NCI-H226 (cell line): ENCODE measurements at regions not wholly inside any gene's neighbourhood (a gene's known extent, or its start where the extent isn't known, plus 50 kb on each side); places are given as distances from the start of the nearest gene placed in this dataset.
A peak's percentile ranks its signal among the peaks of the same experiment; 100 is the strongest.

Source experiments
- DNase-seq: peaks from one replicate; pipeline ENCODE4 v3.0.0-alpha.2; 2015

DNA sequence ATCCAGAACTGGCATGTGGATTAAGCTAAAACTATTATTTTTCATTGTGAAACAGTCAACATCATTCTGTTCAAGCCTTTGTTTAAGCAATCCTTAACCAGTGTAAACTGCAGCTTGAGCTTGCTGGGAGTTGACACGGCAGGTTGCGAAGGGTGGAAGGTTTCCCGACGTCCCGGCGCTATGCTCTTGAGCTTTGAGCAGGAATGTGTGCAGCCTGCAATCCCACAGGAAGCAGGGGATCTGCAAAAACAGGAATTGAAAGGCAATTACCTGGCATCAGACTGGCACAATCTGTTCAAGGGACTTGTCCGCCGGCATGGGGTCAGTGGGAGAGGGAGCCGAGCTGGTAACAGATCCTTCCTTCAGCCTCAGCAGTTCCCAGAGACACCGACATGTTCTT lies 586.7 kb upstream of the SGCG start:
- DNase-seq = no peak

DNA sequence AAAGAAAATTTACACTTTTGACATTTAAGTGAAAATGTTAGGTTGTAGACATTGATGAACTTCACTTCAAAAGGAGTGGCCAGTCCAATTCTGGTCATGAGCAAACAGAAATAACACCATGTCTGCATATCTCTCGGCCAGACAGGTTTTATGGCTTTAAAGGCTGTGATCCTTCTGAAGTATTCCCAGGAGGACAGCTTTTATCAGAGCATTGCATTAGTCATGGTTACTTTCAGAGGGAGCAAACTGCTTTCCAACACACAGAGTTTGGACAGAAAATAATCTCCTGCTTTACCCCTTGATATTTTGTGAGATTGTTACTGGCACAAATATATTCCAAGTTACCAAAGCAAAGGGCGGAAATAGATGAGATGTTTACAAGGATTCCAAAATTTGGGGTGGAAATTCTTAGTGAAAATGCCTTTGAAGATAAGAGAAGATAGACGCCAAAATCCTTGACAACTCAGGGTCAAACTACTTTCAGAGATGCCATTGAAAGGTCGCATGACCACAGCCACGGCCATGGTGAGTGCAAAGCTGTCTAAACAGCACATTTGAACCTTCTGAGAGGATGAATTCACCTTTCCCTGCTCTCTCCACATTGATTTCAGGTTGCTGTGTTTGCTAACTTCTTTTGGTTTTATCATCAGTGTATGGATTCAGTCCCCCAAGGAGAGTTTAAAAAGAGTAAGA lies 584.5 kb upstream of the SGCG start:
- DNase-seq = peak; percentile 4

DNA sequence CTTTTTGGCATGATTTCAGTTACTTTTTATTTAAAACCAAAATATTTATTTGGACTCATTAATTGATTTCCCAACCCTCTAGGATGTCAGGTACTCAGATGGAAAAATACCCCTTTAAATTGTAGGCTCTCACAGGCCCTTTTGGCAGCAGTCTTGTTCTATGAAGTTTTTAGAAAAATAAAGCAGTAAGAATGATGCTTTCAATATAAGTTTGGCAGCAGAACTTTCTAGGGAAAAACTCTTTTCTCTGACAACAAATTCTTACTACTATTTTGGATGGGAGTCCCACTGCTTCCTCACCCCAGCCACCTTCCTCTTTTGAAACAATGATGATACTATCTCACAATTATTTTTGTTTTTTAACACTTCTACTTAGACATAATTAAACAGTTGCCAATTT lies 581.6 kb upstream of the SGCG start:
- DNase-seq = no peak

GRCh38 chr13:22618002-22618401 lies 562.8 kb upstream of the SGCG start:
- DNase-seq = no peak

GRCh38 chr13:22625691-22626090 lies 555.1 kb upstream of the SGCG start:
- no peak for DNase-seq

DNA sequence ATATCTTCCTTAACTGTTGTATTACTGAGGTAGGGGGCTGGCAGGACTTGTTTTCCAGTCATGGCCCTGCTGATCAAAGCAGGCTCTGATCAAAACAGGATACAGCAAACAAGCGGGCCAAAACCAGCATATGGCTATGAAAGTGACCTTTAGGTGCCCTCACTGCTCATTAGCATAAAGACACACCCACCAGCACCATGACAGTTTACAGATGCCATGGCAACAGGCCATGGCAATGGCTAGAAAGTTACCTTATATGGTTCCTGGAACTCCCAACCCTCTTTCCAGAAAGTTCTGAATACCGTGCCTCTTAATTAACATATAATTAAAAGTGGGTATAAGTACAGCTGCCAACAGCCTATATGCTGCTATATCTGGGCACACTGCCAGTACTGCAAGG lies 551.4 kb upstream of the SGCG start:
- DNase-seq = no peak

DNA sequence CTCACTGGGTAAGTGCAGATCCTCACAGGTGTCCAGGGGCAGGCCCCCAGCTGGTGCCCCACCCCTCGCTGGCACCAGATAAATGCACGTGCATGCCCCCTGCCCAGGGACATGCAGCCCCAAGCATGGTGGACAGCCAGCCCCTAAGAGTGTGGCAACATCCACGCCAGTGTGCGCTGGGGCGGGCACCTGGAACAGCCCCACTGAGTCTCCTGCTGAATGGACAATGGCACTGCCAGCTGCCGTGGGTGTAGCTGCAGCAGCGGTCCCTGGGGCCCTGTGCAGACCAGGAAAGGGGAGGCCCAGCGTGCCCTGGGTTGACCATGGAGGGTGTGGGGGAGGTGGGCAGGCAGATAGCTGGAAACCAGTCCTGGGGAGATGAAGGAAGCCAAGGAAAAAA lies 538.7 kb upstream of the SGCG start:
- no peak for DNase-seq

DNA sequence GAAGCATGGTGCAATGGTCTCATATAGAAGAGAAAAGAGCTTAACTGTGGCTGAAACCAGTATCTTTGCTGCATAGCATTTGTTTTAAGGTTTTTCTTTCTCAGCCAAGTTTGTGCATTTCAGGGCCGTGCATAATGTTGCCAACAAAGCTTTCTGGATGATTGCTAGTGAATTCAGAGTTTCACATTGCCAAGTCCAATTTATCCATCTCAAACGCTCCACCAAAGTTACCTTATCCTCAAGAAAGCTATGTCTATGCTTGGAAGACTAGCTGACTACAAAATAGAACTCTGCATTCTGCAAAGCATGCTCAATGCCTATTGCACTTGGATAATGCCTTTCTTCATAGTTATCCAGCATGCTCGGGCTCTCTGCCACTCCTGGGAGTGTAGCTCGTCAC lies 535.8 kb upstream of the SGCG start:
- DNase-seq = no peak

GRCh38 chr13:22647156-22647850 lies 533.5 kb upstream of the SGCG start:
- DNase-seq = no peak

DNA sequence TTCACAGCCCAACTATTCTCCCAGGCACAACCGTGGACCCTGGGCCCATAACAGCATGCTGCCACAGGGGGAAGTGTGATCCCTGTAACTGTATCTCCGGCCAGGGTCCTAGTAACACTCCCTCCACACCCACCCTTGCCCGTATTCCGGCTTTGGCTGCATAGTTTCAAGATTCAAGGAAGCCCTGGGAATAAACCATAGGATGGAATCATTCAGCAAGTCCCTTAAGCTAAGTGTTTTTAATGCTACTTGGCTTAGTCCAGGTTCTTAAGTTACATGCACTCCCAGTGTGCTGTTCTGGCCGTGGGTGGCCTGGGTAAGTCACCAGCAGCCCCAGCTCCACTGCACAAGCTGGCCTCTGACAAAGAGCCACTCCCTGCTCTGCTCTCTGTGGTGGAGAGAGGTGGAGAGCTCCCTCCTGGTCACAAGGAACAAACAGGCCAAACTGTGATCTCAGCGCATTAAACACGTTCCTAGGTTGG lies 532.4 kb upstream of the SGCG start:
- no peak for DNase-seq

DNA sequence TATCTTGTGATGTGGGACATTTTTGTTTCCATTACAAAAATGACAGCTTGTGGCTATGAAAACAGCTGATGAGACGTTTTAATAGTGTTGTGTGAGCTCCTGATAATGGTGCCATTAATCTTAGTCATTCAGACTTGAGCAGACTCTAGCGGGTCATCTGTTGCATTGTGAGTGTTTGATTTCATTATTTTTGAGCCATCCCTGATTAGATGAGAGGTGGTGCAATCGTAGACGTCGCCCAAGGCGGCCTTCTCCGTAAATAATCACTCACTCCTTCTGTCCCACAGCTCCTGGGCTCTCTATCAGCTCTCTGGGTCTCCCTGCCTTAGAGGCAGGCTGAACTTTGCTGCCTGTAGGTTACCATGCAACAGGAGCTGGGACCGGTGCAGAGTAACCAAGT lies 528.0 kb upstream of the SGCG start:
- DNase-seq = no peak

DNA sequence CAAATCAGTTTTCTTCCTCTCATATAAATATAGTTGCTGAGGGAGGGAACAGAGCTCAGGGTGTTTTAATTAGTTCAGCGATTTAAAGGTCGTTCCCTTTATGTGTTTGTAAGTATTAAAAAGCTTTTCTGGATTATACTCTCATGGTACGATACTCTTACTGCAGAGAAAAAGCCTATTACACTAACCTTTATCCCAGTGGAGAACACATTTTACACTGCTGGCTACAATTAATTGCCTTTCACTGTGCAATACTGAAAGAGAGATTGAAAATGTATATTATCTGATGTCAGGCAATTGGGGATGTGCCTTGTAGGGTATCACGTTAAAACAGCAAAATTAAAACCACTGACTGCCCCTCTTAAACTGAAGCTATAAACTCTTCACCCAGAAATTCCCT lies 526.9 kb upstream of the SGCG start:
- no peak for DNase-seq

DNA sequence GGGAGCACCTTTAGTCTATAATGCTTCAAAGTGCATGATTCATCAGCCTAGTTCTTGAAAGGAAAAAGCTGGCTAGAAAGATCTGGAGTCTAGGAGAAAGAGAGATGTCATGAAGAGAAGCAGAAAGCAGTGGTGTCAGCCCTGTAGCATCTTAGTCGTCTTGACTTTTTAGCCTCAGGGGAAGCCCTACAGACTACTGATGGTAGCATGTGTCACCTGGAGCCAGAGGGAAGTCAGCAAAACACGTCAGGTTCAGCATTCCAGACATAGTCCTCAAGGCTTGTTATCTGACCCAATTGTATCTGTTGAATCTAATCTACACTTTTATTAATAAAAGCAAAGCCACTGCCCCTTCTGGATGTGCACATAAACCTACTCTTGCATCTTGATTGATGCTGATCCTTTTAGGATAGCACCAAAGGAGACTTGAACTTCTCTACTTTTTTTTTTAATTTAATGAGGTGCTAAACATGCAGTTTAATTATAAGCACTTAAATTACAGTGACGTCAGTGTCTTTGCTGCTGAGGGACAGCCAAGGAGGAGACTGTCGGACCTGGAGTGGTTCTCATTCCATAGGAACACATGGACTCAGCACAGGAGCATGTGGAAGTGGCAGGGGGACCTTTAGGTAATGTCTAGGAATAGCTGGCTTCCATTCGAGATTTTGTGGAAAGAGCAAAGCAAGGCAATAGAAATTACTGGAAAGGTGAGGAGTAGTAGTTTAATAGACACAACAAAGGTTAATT lies 525.5 kb upstream of the SGCG start:
- DNase-seq = no peak

DNA sequence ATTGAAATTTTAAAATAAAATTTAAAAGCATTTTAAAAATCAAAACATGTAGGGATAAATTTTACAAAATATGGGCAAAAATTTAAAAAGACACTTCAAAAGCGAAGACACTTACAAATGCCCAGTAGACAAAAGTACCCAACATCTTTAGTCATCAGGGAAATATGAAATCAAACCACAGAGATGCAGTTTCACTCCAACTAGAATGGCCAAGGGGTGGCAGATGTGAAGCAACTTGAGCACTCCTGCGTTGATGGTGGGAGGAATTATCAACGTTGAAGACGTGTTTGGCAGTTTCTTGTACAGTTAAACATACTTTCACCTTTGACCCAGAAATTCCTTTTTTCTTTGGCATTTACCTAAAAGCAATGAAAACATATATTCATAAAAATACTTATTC lies 518.0 kb upstream of the SGCG start:
- peak; percentile 65 for DNase-seq

DNA sequence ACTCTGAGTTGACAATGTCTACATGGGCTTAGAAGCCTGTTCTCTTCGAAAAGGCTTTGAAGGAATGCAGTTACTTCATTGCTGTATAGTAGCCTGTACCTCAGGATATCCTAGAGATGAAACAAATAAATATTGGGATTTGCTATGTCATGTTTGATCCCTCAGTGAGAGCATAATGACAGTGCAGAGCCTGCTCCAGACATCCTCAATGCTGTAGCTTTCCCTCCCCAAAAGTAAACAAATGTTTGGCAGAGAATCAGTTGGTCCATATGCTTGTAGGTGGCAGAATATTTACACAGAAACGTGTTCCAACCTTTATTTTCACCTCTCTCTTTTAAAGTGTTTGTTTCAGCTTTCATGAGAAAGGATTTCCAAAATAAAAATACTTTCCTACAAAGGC lies 515.3 kb upstream of the SGCG start:
- DNase-seq = no peak

DNA sequence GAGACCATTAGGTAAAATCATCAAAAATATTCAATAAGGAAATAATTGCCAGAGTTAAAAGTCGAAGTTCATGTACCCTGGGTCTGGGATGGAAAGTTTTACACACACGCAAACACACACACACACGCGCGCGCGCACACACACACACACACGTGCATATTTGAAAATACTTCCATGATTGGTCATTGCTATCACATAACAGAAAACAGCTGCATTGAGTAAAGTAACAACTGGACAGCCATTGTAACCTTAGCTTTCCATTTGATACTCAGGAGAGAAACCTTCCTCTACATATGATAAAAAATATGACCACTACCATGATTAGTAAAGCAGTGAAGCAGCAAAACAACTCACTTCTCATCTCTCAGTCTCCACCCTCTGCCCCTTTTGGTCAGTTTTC lies 490.0 kb upstream of the SGCG start:
- no peak for DNase-seq

- no peak for DNase-seq
These were observed 487.1 kb upstream of the SGCG start for GRCh38 chr13:22693691-22694090.

DNA sequence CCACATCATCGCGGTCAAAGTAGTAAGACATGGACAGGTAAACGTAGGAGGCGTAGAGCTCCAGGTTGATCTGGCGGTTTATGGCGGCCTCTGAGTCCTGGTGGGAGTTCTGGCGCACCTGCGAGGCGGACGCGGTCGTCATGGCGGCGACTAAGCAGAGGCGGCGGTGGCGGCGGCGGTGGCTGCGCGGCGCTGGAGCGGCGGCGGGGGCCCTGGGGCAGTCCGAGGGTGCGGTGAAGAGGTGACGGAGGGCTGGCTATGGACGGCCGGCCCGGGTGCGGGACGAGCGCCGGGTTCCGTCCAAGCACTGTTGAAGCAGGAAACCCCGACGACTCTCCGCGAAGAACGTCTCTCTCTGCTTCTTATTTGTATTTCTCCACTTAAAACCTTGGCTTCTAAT lies 484.3 kb upstream of the SGCG start:
- no peak for DNase-seq

- no peak for DNase-seq
These were observed 482.3 kb upstream of the SGCG start for GRCh38 chr13:22698467-22698866.

- DNase-seq = no peak
These were observed 480.4 kb upstream of the SGCG start for GRCh38 chr13:22700246-22700887.

DNA sequence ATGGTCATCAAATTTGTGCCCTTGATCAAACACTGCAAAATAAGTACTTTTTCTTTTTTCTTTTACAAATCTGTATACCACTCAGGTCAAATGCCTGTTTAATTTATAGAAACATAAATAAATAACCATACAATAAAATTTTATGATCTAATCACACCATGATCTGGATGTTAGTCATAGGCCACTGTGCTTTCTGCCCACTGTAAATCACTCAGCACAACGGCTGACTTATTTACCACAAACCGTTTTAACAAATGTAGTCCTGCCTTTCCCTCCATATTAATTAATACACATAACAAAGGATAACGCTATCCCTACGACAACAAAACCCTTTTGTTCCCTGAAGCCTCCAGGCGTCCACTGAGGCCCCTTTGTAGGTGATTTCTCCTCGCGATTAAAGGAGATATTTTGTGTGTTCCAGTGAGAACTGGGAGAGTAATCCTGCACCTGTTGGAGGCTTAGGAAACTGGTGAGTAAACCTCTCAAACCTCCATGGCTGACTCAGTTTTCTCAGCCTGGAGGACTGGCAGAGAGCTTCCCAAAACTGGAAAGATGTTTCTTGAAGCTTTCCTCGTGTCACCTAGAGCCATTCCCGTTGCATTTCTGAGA lies 477.1 kb upstream of the SGCG start:
- DNase-seq = no peak

- no peak for DNase-seq
These were observed 472.8 kb upstream of the SGCG start for GRCh38 chr13:22707946-22708345.

DNA sequence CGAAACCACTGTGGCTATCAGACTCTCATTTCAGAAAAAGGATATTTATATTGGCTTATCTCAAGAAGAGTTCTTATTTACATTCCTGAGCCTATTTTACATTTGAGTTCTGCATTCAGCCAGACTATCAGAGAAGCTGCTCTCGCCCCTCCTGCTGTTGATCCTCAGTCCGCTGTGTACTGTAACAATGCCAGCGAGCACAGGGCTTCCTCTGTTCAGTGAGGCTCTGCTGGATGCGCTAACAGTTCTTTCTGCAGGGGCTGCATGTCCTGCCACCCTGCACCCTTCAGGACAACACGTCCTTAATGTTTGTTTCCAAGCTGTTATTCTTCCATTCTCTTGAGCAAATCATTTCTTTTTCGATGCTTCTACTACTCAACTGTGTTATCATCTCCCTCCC lies 463.7 kb upstream of the SGCG start:
- no peak for DNase-seq
